Caco-2 (cell line): ENCODE measurements at regions not wholly inside any gene's neighbourhood (a gene's known extent, or its start where the extent isn't known, plus 50 kb on each side); places are given as distances from the start of the nearest gene placed in this dataset.
"Not testable (repeated sequence)": the region's sequence is repeated elsewhere in the genome, so short reads cannot be mapped to it uniquely, and the experiment has no call there.

Experiments used
- BruUV-seq: library from RNA; stranded (reverse); fragments of 400-500 nt; replicated peaks from 2 replicates; lab custom pipeline; 2021; lab: Mats Ljungman, UMichigan
- CTCF ChIA-PET: fragments of 300-600 bp; sonication (Branson Sonifier 250); formaldehyde crosslinking; loops from one replicate; lab custom pipeline; 2022; ENCODE audit warnings: antibody characterized with exemption; lab: Charles Lee
- POLR2A ChIA-PET: fragments of 300-600 bp; sonication (Branson Sonifier 250); formaldehyde crosslinking; loops from one replicate; lab custom pipeline; 2022; ENCODE audit warnings: antibody characterized with exemption; lab: Charles Lee
- DNase-seq, 2 experiments: peaks; one replicate each; pipeline versions ENCODE4 v3.0.0 to v3.0.0-alpha.2; 2020 to 2022
- H3K27me3 ChIP-seq: replicated peaks from 2 replicates; pipeline ENCODE4 v1.6.0; 2011; ENCODE audit warnings: low read length; ENCODE audit not compliant: control insufficient read depth, insufficient read depth
- H3K36me3 ChIP-seq: 2 replicates; pipeline ENCODE4 v1.5.1; 2011; ENCODE audit warnings: low read length; ENCODE audit not compliant: control insufficient read depth, insufficient read depth
- H3K4me1 ChIP-seq: fragments of 250-450 bp; sonication (Bioruptor Pico); 2 replicates; pipeline ENCODE4 v1.5.1; 2020; ENCODE audit warnings: mild to moderate bottlenecking
- H3K4me3 ChIP-seq: 2 replicates; pipeline ENCODE4 v1.5.1; 2011; ENCODE audit warnings: low read depth, mild to moderate bottlenecking, control low read depth, low read length
- H3K9me3 ChIP-seq: fragments of 250-450 bp; sonication (Bioruptor Pico); 2 replicates; pipeline ENCODE4 v1.5.1; 2020; ENCODE audit warnings: mild to moderate bottlenecking, moderate library complexity
- H3K27ac Mint-ChIP-seq: one replicate; pipeline ENCODE4 v1.8.0; 2022; ENCODE audit warnings: mixed read lengths; ENCODE audit not compliant: unreplicated experiment
- H3K27me3 Mint-ChIP-seq: one replicate; pipeline ENCODE4 v1.8.0; 2022; ENCODE audit warnings: mixed read lengths; ENCODE audit not compliant: insufficient read depth, unreplicated experiment
- H3K36me3 Mint-ChIP-seq: one replicate; pipeline ENCODE4 v1.8.0; 2022; ENCODE audit warnings: mild to moderate bottlenecking, mixed read lengths; ENCODE audit not compliant: insufficient read depth, unreplicated experiment
- H3K4me1 Mint-ChIP-seq: one replicate; pipeline ENCODE4 v1.8.0; 2022; ENCODE audit warnings: low read depth, mixed read lengths; ENCODE audit not compliant: unreplicated experiment
- H3K4me3 Mint-ChIP-seq: one replicate; pipeline ENCODE4 v1.8.0; 2022; ENCODE audit warnings: mild to moderate bottlenecking, moderate library complexity, mixed read lengths; ENCODE audit not compliant: unreplicated experiment
- H3K9me3 Mint-ChIP-seq: one replicate; pipeline ENCODE4 v1.8.0; 2022; ENCODE audit warnings: mixed read lengths; ENCODE audit not compliant: unreplicated experiment
- CTCF ChIP-seq, 2 experiments: fragments of 200-600 bp in 1 of 2; IDR thresholded peaks; 1 replicate in 1 of 2; 2 replicates in 1 of 2; pipeline versions ENCODE4 v1.5.1 to v1.8.0; 2011 to 2022; ENCODE audit warnings: antibody characterized with exemption in 1 of 2, control low read depth in 1 of 2, inconsistent platforms in 1 of 2, low read depth in 1 of 2, low read length in 1 of 2, mild to moderate bottlenecking in 1 of 2, moderate library complexity in 1 of 2; ENCODE audit not compliant: insufficient read depth in 1 of 2, severe bottlenecking in 1 of 2, unreplicated experiment in 1 of 2
- intact Hi-C: fragments of 100-400 bp; cut with micrococcal nuclease; formaldehyde crosslinking; loops from one replicate; pipeline ENCODE4 v1.10.0; 2022; ENCODE audit not compliant: unreplicated experiment

GRCh38 chrX:74049126-74049525, 196.6 kb upstream of the XIST start:
- no TSS peak for BruUV-seq
- no peaks in the 10 kb centered on the region for H3K4me1 ChIP-seq
- Mint-ChIP-seq H3K4me3 (no peak overlapping the region), H3K27ac (no peak overlapping the region), H3K9me3 (no peaks in the 10 kb centered on the region), H3K36me3 (no peaks in the 10 kb centered on the region), H3K27me3 (no peaks in the 10 kb centered on the region), H3K4me1 (no peaks in the 10 kb centered on the region)
- H3K9me3 ChIP-seq = no peaks in the 10 kb centered on the region
- DNase-seq = no peak
- no peaks in the 10 kb centered on the region for H3K36me3 ChIP-seq
- TF ChIP-seq CTCF (IDR thresholded peaks at IDR 0.05; ENCODE audit: insufficient read depth in 1 of 2, low read depth in 1 of 2, low read length in 1 of 2, severe bottlenecking in 1 of 2, unreplicated experiment in 1 of 2) = no peak
- POLR2A ChIA-PET = no interaction called here
- H3K4me3 ChIP-seq = no peak overlapping the region
- no peaks in the 10 kb centered on the region for H3K27me3 ChIP-seq
- intact Hi-C loops = no loop called here
- CTCF ChIA-PET = no interaction called here

- H3K36me3 ChIP-seq, H3K4me3 Mint-ChIP-seq, H3K27ac Mint-ChIP-seq, H3K9me3 ChIP-seq, H3K4me3 ChIP-seq, DNase-seq, H3K27me3 ChIP-seq, POLR2A ChIA-PET, intact Hi-C loops, H3K36me3 Mint-ChIP-seq, H3K4me1 ChIP-seq, H3K27me3 Mint-ChIP-seq, CTCF ChIA-PET, BruUV-seq, H3K4me1 Mint-ChIP-seq: not testable (repeated sequence)
- H3K9me3 Mint-ChIP-seq = peaks cover 10% of the 10 kb centered on the region
These were observed 181.6 kb upstream of the XIST start for GRCh38 chrX:74034066-74034465.

- CTCF ChIA-PET, BruUV-seq, H3K4me1 ChIP-seq, intact Hi-C loops, H3K27me3 ChIP-seq, H3K36me3 Mint-ChIP-seq, POLR2A ChIA-PET, DNase-seq, H3K4me3 Mint-ChIP-seq, H3K27me3 Mint-ChIP-seq, H3K27ac Mint-ChIP-seq, H3K36me3 ChIP-seq, H3K9me3 ChIP-seq, H3K4me1 Mint-ChIP-seq, H3K4me3 ChIP-seq, H3K9me3 Mint-ChIP-seq: not testable (repeated sequence)
These were observed 179.0 kb upstream of the XIST start for GRCh38 chrX:74031527-74031926.

GRCh38 chrX:74030766-74031165, 178.3 kb upstream of the XIST start:
- CTCF ChIA-PET, intact Hi-C loops, H3K27me3 Mint-ChIP-seq, H3K36me3 Mint-ChIP-seq, H3K27me3 ChIP-seq, H3K4me1 ChIP-seq, H3K4me3 ChIP-seq, H3K36me3 ChIP-seq, DNase-seq, BruUV-seq, H3K27ac Mint-ChIP-seq, POLR2A ChIA-PET, H3K4me1 Mint-ChIP-seq, H3K4me3 Mint-ChIP-seq, H3K9me3 ChIP-seq, H3K9me3 Mint-ChIP-seq: not testable (repeated sequence)

- H3K4me3 ChIP-seq, H3K27me3 ChIP-seq, H3K4me1 ChIP-seq, H3K9me3 ChIP-seq, H3K36me3 ChIP-seq, BruUV-seq, POLR2A ChIA-PET, CTCF ChIA-PET, H3K9me3 Mint-ChIP-seq, H3K27ac Mint-ChIP-seq, intact Hi-C loops, H3K4me3 Mint-ChIP-seq, H3K36me3 Mint-ChIP-seq, H3K4me1 Mint-ChIP-seq, H3K27me3 Mint-ChIP-seq: not testable (repeated sequence)
- DNase-seq = peak in 1 of 2 experiments; percentile 29
These were observed 172.6 kb upstream of the XIST start for GRCh38 chrX:74025145-74025544.
